PC-3 (cell line): ENCODE measurements at regions not wholly inside any gene's neighbourhood (a gene's known extent, or its start where the extent isn't known, plus 50 kb on each side); places are given as distances from the start of the nearest gene placed in this dataset.
"Not testable (repeated sequence)": the region's sequence is repeated elsewhere in the genome, so short reads cannot be mapped to it uniquely, and the experiment has no call there.

Source experiments
- ATAC-seq: fragments of 200-7000 bp; cut with Tn5 transposase; 2 replicates; pipeline ENCODE4 v1.9.1; 2020; ENCODE audit warnings: mild to moderate bottlenecking, moderate library complexity
- BruUV-seq: library from RNA; stranded (reverse); fragments of 400-500 nt; replicated peaks from 2 replicates; lab custom pipeline; 2021; lab: Mats Ljungman, UMichigan
- CTCF ChIA-PET: fragments of 300-600 bp; sonication (Branson Sonifier 250); formaldehyde crosslinking; loops from one replicate; lab custom pipeline; 2022; ENCODE audit warnings: antibody characterized with exemption; lab: Charles Lee
- POLR2A ChIA-PET: fragments of 300-600 bp; sonication (Branson Sonifier 250); formaldehyde crosslinking; loops from one replicate; lab custom pipeline; 2022; ENCODE audit warnings: antibody characterized with exemption; ENCODE audit not compliant: unreplicated experiment; lab: Charles Lee
- DNase-seq: peaks from one replicate; pipeline ENCODE4 v3.0.0-alpha.2; 2015
- H2AFZ ChIP-seq: fragments of 300-600 bp; sonication (generic); 2 replicates; pipeline ENCODE4 v1.6.0; 2016; ENCODE audit warnings: antibody characterized with exemption, low read length
- H3F3A ChIP-seq: fragments of 300-600 bp; sonication (generic); one replicate; pipeline ENCODE4 v1.6.0; 2017; ENCODE audit warnings: antibody characterized with exemption, low read length, control low read depth, mild to moderate bottlenecking; ENCODE audit not compliant: unreplicated experiment
- H3K27ac ChIP-seq: fragments of 300-600 bp; sonication (generic); 2 replicates; pipeline ENCODE4 v1.5.1; 2016; ENCODE audit warnings: mild to moderate bottlenecking, low read length
- H3K27me3 ChIP-seq: fragments of 300-600 bp; sonication (generic); 2 replicates; pipeline ENCODE4 v1.6.1; 2016; ENCODE audit warnings: low read length, mixed read lengths
- H3K36me3 ChIP-seq: fragments of 300-600 bp; sonication (generic); 2 replicates; pipeline ENCODE4 v1.6.1; 2016; ENCODE audit warnings: low read depth, mixed run types, low read length, mixed read lengths
- H3K4me1 ChIP-seq: fragments of 300-600 bp; sonication (generic); 2 replicates; pipeline ENCODE4 v1.5.1; 2016; ENCODE audit warnings: low read length; ENCODE audit not compliant: insufficient read depth
- H3K4me2 ChIP-seq: fragments of 300-600 bp; sonication (generic); 2 replicates; pipeline ENCODE4 v1.6.0; 2016; ENCODE audit warnings: low read length
- H3K4me3 ChIP-seq: fragments of 300-600 bp; sonication (generic); 2 replicates; pipeline ENCODE4 v1.5.1; 2016; ENCODE audit warnings: mild to moderate bottlenecking, low read length, mixed read lengths
- H3K79me2 ChIP-seq: fragments of 300-600 bp; sonication (generic); 2 replicates; pipeline ENCODE4 v1.6.1; 2017; ENCODE audit warnings: low read length, mixed read lengths
- H3K9ac ChIP-seq: fragments of 300-600 bp; sonication (generic); 2 replicates; pipeline ENCODE4 v1.6.0; 2016; ENCODE audit warnings: mild to moderate bottlenecking, low read length
- H3K9me2 ChIP-seq: fragments of 300-600 bp; sonication (generic); replicated peaks from 2 replicates; pipeline ENCODE4 v1.6.1; 2016; ENCODE audit warnings: mixed run types, low read length, mixed read lengths
- H3K9me3 ChIP-seq: fragments of 300-600 bp; sonication (generic); 2 replicates; pipeline ENCODE4 v1.6.1; 2016; ENCODE audit warnings: low read length, mixed read lengths
- H4K20me1 ChIP-seq: fragments of 300-600 bp; sonication (generic); 2 replicates; pipeline ENCODE4 v1.6.1; 2016; ENCODE audit warnings: low read length, mixed read lengths
- EZH2 ChIP-seq: fragments of 300-600 bp; sonication (generic); IDR thresholded peaks from one replicate; pipeline ENCODE4 v1.6.1; 2017; ENCODE audit warnings: antibody characterized with exemption, mild to moderate bottlenecking, low read length; ENCODE audit not compliant: unreplicated experiment
- EZH2phosphoT487 ChIP-seq: fragments of 300-600 bp; sonication (generic); IDR thresholded peaks from 2 replicates; pipeline ENCODE4 v1.6.1; 2018; ENCODE audit warnings: mild to moderate bottlenecking, antibody characterized with exemption, low read length, borderline replicate concordance
- intact Hi-C: fragments of 100-400 bp; cut with micrococcal nuclease; formaldehyde crosslinking; loops from 2 replicates; pipeline ENCODE4 v1.9.0; 2023
- TF ChIP-seq, protein P1 (sequence below): fragments of 300-600 bp; sonication (generic); conservative IDR thresholded peaks from 2 replicates; pipeline ENCODE4 v1.5.1; 2017; ENCODE audit warnings: antibody characterized with exemption, low read depth, mild to moderate bottlenecking, low read length

GRCh38 chr7:145350334-145350733 is 514.5 kb upstream of the TPK1 start:
- Histone ChIP-seq H2AFZ (no peak overlapping the region), H3F3A (no peaks in the 10 kb centered on the region), H3K36me3 (no peaks in the 10 kb centered on the region), H3K9me2 (no peaks in the 10 kb centered on the region), H3K27me3 (no peaks in the 10 kb centered on the region), H3K27ac (no peak overlapping the region), H4K20me1 (no peaks in the 10 kb centered on the region), H3K4me1 (no peaks in the 10 kb centered on the region), H3K4me2 (no peak overlapping the region), H3K4me3 (no peak overlapping the region), H3K79me2 (no peaks in the 10 kb centered on the region), H3K9me3 (no peaks in the 10 kb centered on the region), H3K9ac (no peak overlapping the region)
- ATAC-seq (no peak), DNase-seq (no peak)
- no peak for TF ChIP-seq EZH2phosphoT487
- TF ChIP-seq, protein P1, sequence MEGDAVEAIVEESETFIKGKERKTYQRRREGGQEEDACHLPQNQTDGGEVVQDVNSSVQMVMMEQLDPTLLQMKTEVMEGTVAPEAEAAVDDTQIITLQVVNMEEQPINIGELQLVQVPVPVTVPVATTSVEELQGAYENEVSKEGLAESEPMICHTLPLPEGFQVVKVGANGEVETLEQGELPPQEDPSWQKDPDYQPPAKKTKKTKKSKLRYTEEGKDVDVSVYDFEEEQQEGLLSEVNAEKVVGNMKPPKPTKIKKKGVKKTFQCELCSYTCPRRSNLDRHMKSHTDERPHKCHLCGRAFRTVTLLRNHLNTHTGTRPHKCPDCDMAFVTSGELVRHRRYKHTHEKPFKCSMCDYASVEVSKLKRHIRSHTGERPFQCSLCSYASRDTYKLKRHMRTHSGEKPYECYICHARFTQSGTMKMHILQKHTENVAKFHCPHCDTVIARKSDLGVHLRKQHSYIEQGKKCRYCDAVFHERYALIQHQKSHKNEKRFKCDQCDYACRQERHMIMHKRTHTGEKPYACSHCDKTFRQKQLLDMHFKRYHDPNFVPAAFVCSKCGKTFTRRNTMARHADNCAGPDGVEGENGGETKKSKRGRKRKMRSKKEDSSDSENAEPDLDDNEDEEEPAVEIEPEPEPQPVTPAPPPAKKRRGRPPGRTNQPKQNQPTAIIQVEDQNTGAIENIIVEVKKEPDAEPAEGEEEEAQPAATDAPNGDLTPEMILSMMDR: no peak
- no peak for TF ChIP-seq EZH2
- CTCF ChIA-PET: no interaction called here
- no TSS peak for BruUV-seq
- POLR2A ChIA-PET: no interaction called here
- intact Hi-C loops: no loop called here

GRCh38 chr7:145349452-145349851 is 513.6 kb upstream of the TPK1 start:
- DNase-seq, H3K9me2 ChIP-seq, H3F3A ChIP-seq, H3K4me3 ChIP-seq, H3K4me1 ChIP-seq, H3K79me2 ChIP-seq, H3K36me3 ChIP-seq, intact Hi-C loops, H3K9ac ChIP-seq, ATAC-seq, H4K20me1 ChIP-seq, H3K9me3 ChIP-seq, H3K4me2 ChIP-seq, H3K27me3 ChIP-seq, BruUV-seq, H3K27ac ChIP-seq, CTCF ChIA-PET, POLR2A ChIA-PET, H2AFZ ChIP-seq: not testable (repeated sequence)

- Histone ChIP-seq H3K9ac (no peak overlapping the region), H3K4me1 (no peaks in the 10 kb centered on the region), H3K4me2 (no peak overlapping the region), H3K9me3 (no peaks in the 10 kb centered on the region), H2AFZ (no peak overlapping the region), H4K20me1 (no peaks in the 10 kb centered on the region), H3K27ac (no peak overlapping the region), H3K9me2 (no peaks in the 10 kb centered on the region), H3K36me3 (no peaks in the 10 kb centered on the region), H3F3A (no peaks in the 10 kb centered on the region), H3K27me3 (no peaks in the 10 kb centered on the region), H3K79me2 (no peaks in the 10 kb centered on the region), H3K4me3 (no peak overlapping the region)
- TF ChIP-seq EZH2phosphoT487: no peak
- TF ChIP-seq, protein P1: no peak
- CTCF ChIA-PET: no interaction called here
- POLR2A ChIA-PET: no interaction called here
- BruUV-seq: no TSS peak
- intact Hi-C loops: no loop called here
- no peak for DNase-seq
- ATAC-seq: no peak
Measured at GRCh38 chr7:145347271-145347670, 511.4 kb upstream of the TPK1 start.
